Endothelial cell (in vitro differentiated cells): ENCODE measurements at regions not wholly inside any gene's neighbourhood (a gene's known extent, or its start where the extent isn't known, plus 50 kb on each side); places are given as distances from the start of the nearest gene placed in this dataset.

Source experiments
- DNase-seq: peaks from one replicate; pipeline ENCODE4 v3.0.0; 2021; ENCODE audit warnings: low spot score
- H3K27ac Mint-ChIP-seq: one replicate; pipeline ENCODE4 v1.8.0; 2021; ENCODE audit warnings: mixed read lengths, inconsistent platforms; ENCODE audit not compliant: unreplicated experiment
- H3K27me3 Mint-ChIP-seq: one replicate; pipeline ENCODE4 v1.8.0; 2021; ENCODE audit warnings: mild to moderate bottlenecking, moderate library complexity, mixed read lengths, inconsistent platforms; ENCODE audit not compliant: unreplicated experiment
- H3K36me3 Mint-ChIP-seq: one replicate; pipeline ENCODE4 v1.8.0; 2021; ENCODE audit warnings: mild to moderate bottlenecking, low read depth, mixed read lengths, inconsistent platforms; ENCODE audit not compliant: unreplicated experiment
- H3K4me1 Mint-ChIP-seq: one replicate; pipeline ENCODE4 v1.8.0; 2021; ENCODE audit warnings: mild to moderate bottlenecking, mixed read lengths, inconsistent platforms; ENCODE audit not compliant: unreplicated experiment
- H3K4me3 Mint-ChIP-seq: one replicate; pipeline ENCODE4 v1.8.0; 2021; ENCODE audit warnings: mild to moderate bottlenecking, mixed read lengths, inconsistent platforms; ENCODE audit not compliant: unreplicated experiment
- H3K9me3 Mint-ChIP-seq: one replicate; pipeline ENCODE4 v1.8.0; 2021; ENCODE audit warnings: mixed read lengths, inconsistent platforms; ENCODE audit not compliant: unreplicated experiment
- TF ChIP-seq, protein P1 (sequence below): fragments of 200-600 bp; sonication (generic); IDR thresholded peaks from one replicate; pipeline ENCODE4 v1.5.0; 2021; ENCODE audit warnings: antibody characterized with exemption; ENCODE audit not compliant: unreplicated experiment

GRCh38 chr12:90062799-90063198, 354.2 kb upstream of the ATP2B1 start:
- H3K36me3 Mint-ChIP-seq, result no peaks in the 10 kb centered on the region
- no peak for DNase-seq
- no peak overlapping the region for H3K27ac Mint-ChIP-seq
- no peak overlapping the region for H3K4me3 Mint-ChIP-seq
- H3K4me1 Mint-ChIP-seq, result peaks cover 8% of the 10 kb centered on the region
- no peaks in the 10 kb centered on the region for H3K9me3 Mint-ChIP-seq
- TF ChIP-seq, protein P1, sequence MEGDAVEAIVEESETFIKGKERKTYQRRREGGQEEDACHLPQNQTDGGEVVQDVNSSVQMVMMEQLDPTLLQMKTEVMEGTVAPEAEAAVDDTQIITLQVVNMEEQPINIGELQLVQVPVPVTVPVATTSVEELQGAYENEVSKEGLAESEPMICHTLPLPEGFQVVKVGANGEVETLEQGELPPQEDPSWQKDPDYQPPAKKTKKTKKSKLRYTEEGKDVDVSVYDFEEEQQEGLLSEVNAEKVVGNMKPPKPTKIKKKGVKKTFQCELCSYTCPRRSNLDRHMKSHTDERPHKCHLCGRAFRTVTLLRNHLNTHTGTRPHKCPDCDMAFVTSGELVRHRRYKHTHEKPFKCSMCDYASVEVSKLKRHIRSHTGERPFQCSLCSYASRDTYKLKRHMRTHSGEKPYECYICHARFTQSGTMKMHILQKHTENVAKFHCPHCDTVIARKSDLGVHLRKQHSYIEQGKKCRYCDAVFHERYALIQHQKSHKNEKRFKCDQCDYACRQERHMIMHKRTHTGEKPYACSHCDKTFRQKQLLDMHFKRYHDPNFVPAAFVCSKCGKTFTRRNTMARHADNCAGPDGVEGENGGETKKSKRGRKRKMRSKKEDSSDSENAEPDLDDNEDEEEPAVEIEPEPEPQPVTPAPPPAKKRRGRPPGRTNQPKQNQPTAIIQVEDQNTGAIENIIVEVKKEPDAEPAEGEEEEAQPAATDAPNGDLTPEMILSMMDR, result no peak
- no peaks in the 10 kb centered on the region for H3K27me3 Mint-ChIP-seq

GRCh38 chr12:90061809-90062208, 353.2 kb upstream of the ATP2B1 start:
- H3K4me3 Mint-ChIP-seq, result no peak overlapping the region
- DNase-seq, result no peak
- TF ChIP-seq, protein P1, result no peak

GRCh38 chr12:90060031-90060430, 351.4 kb upstream of the ATP2B1 start:
- H3K4me3 Mint-ChIP-seq, result no peak overlapping the region
- peaks cover under 1% of the 10 kb centered on the region for H3K4me1 Mint-ChIP-seq
- H3K27ac Mint-ChIP-seq, result no peak overlapping the region
- TF ChIP-seq, protein P1, result no peak
- no peaks in the 10 kb centered on the region for H3K36me3 Mint-ChIP-seq
- no peaks in the 10 kb centered on the region for H3K9me3 Mint-ChIP-seq
- H3K27me3 Mint-ChIP-seq, result no peaks in the 10 kb centered on the region
- DNase-seq, result no peak

More at GRCh38 chr12:90061809-90062208, 353.2 kb upstream of the ATP2B1 start:
- Mint-ChIP-seq H3K27me3 (no peaks in the 10 kb centered on the region), H3K4me1 (peaks cover 8% of the 10 kb centered on the region), H3K9me3 (no peaks in the 10 kb centered on the region), H3K27ac (no peak overlapping the region), H3K36me3 (no peaks in the 10 kb centered on the region)

DNA sequence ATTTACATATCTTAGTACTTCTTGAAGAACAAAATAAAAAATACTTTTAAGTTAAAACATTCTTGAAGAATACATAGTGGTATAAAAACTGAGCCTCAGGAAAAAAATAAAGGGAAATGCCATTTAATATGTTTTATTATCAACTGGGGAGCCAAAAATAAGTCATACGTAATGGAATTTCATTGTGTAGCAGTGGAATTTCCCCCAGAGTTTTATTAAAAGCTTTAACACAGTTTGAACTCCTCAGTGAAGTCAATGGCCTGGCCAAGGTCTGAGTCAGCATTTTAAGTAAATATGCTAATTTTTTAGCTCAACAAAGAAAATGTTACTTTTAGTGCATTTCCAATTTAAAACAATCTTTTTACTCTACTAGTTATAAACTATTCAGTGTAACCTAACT, 350.1 kb upstream of the ATP2B1 start:
- Mint-ChIP-seq H3K27ac (no peak overlapping the region), H3K9me3 (no peaks in the 10 kb centered on the region), H3K36me3 (no peaks in the 10 kb centered on the region), H3K4me1 (no peaks in the 10 kb centered on the region), H3K4me3 (no peak overlapping the region), H3K27me3 (no peaks in the 10 kb centered on the region)
- TF ChIP-seq, protein P1, result no peak
- no peak for DNase-seq

GRCh38 chr12:90055071-90055470, 346.4 kb upstream of the ATP2B1 start:
- H3K4me1 Mint-ChIP-seq, result no peaks in the 10 kb centered on the region
- H3K9me3 Mint-ChIP-seq, result no peaks in the 10 kb centered on the region
- H3K4me3 Mint-ChIP-seq, result no peak overlapping the region
- no peaks in the 10 kb centered on the region for H3K27me3 Mint-ChIP-seq
- no peaks in the 10 kb centered on the region for H3K36me3 Mint-ChIP-seq
- no peak overlapping the region for H3K27ac Mint-ChIP-seq
- TF ChIP-seq, protein P1, result no peak
- DNase-seq, result no peak
